ENCODE measurements at regions not wholly inside any gene's neighbourhood (a gene's known extent, or its start where the extent isn't known, plus 50 kb on each side); places are given as distances from the start of the nearest gene placed in this dataset.

GRCh38 chrX:81900522-81900921 lies 698.6 kb downstream of the SH3BGRL start:
- no peak for TF ChIP-seq CTCF (IDR thresholded peaks at IDR 0.05)
- TF ChIP-seq POLR2A (IDR thresholded peaks at IDR 0.05): no peak
